ENCODE measurements at regions not wholly inside any gene's neighbourhood (a gene's known extent, or its start where the extent isn't known, plus 50 kb on each side); places are given as distances from the start of the nearest gene placed in this dataset.

DNA sequence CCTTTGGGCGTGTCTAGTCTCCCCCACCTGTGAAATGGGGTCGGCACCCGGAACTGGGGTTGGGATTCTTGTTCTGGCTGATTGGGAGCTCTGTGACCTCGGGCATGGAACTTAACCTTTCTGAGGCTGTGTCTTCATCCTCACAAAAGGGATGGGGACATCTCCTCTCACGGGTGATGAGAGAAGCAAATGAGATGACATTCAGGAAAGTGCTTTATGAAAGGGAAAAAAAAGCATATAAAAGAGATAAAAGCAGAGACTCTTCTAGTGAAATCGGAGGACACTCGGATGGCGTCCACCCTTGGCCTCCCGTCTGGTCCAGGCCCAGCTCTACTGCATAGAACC, 98.9 kb downstream of the LRRC74A start:
- no peak for TF ChIP-seq POLR2A (IDR thresholded peaks at IDR 0.05)
- TF ChIP-seq, protein P1, sequence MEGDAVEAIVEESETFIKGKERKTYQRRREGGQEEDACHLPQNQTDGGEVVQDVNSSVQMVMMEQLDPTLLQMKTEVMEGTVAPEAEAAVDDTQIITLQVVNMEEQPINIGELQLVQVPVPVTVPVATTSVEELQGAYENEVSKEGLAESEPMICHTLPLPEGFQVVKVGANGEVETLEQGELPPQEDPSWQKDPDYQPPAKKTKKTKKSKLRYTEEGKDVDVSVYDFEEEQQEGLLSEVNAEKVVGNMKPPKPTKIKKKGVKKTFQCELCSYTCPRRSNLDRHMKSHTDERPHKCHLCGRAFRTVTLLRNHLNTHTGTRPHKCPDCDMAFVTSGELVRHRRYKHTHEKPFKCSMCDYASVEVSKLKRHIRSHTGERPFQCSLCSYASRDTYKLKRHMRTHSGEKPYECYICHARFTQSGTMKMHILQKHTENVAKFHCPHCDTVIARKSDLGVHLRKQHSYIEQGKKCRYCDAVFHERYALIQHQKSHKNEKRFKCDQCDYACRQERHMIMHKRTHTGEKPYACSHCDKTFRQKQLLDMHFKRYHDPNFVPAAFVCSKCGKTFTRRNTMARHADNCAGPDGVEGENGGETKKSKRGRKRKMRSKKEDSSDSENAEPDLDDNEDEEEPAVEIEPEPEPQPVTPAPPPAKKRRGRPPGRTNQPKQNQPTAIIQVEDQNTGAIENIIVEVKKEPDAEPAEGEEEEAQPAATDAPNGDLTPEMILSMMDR (IDR thresholded peaks at IDR 0.05 in 4 of 5, conservative IDR thresholded peaks at IDR 0.05 in 1 of 5) = no peak
- Histone ChIP-seq H3K27ac (no peak overlapping the region), H3K27me3 (no peaks in the 10 kb centered on the region), H3K4me1 (peaks cover 20 to 37% of the 10 kb centered on the region in 2 donors), H3K36me3 (no peaks in the 10 kb centered on the region), H3K9me3 (no peaks in the 10 kb centered on the region), H3K4me3 (no peak overlapping the region)
- DNase-seq (no peak), ATAC-seq (no peak)
- intact Hi-C loops (cut with DNase I; ENCODE audit: low total_unique reads) = no loop called here
- in situ Hi-C loops (cut with MboI; ENCODE audit: low sequenced_read_pairs in 4 of 4) = no loop called here

DNA sequence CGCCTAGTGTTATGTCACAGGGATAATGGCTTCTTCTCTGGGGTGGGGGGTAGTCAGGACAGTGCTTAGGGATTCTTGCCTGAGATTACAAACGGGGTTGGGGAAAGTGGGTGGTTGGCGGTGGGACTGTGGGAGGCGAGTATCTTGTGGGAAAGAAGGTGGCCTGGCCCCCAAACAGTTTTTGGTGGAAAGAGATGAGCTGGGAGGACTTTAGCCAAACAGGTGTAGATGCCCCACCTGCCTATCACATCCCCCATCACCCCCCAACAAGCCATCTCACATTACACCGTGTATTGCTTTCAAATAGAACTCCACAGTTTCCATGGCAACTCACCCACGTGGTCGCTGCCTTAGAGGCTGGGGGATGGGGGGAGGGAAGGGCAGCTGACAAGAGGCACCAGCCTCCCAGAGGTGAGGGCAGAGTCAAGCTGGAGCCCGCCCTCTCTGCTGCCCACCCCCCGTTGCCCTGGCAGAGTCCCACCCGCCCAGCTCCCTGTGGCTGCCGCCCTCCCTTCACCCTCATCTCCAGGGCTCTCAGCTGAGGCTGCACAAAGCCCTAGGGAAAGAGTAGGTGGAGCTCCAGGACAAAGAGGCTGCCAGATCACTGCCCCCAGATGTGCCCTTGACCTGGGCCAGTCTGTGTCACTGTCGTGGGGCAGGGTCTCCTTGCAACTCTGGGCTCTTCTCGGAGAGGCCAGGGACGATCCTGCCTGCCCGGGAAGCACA, 98.3 kb downstream of the LRRC74A start:
- Histone ChIP-seq H3K9me3 (no peaks in the 10 kb centered on the region), H3K27me3 (no peaks in the 10 kb centered on the region), H3K4me1 (peaks cover 20 to 38% of the 10 kb centered on the region in 2 donors), H3K4me3 (no peak overlapping the region), H3K36me3 (no peaks in the 10 kb centered on the region), H3K27ac (no peak overlapping the region)
- DNase-seq (no peak), ATAC-seq (no peak)
- TF ChIP-seq, protein P1 (IDR thresholded peaks at IDR 0.05 in 4 of 5, conservative IDR thresholded peaks at IDR 0.05 in 1 of 5) = no peak
- no peak for TF ChIP-seq POLR2A (IDR thresholded peaks at IDR 0.05)
- in situ Hi-C loops (cut with MboI; ENCODE audit: low sequenced_read_pairs in 4 of 4) = no loop called here
- intact Hi-C loops (cut with DNase I; ENCODE audit: low total_unique reads) = no loop called here

DNA sequence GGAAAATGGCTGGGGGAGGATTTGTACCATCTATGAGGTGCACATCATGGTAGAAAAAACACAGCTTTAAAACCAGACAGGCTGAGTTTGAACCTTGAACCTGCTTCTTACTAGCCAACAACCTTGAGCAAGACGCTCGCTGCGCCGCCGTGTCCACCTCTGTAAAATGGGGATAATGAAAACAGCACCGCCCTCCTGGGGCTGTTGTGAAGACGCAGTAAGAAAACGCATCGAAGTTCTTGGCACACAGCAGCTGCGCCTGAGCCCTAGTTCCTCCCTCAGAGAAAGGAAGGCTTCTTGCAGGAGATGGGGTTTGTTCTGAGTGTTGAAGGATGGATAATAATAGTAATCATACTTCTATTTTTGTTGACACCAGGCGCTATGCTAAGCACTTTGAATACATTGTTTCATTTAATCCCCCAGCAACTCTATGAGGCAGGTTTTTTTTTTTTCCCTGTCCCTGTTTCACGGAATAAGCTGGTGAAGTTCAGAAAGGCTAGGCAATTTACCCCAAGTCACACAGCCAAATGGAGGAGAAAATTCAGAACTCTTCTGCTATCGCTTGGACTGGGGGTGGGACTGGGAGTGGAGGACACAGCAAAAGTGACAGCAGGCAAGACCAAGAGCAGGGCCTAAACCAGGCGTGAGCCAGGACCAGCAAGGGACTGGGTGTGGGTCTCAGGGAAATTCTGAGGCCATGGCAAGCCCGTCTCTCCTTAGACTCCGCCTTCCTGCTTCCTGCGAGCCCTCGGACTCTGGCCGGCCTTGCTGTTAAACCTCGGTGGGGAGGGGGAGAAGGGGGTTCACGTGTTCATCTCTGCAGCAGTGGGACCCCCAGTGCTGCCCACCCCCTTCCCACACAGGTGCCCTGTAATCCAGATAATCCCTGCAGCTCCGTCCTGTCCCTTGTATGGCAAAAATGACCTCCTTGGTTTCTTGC, 97.5 kb downstream of the LRRC74A start:
- ATAC-seq = no peak
- in situ Hi-C loops (cut with MboI; ENCODE audit: low sequenced_read_pairs in 4 of 4) = no loop called here

DNA sequence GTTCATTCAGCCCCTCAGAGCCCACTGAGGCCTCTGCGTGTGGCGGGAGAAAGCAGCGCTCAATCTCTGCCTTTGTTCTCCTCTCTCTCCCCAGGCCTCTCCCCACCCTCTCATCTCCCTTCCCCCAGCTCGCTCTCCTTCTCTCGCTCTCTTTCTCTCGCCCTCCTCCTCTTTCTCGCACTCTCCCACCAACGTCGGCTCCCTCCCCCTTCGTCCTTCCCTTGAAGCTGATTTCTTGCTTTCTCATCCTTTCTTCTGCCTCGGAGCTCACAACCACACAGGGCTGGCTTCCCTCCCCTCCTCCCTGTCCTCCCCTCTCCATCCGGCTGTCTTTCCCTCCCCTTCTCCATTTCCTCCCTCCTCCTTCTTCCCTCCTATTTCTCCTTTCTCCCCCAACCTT, 96.4 kb downstream of the LRRC74A start:
- in situ Hi-C loops (cut with MboI; ENCODE audit: low sequenced_read_pairs in 4 of 4) = no loop called here
- no peak overlapping the region for H3K27ac ChIP-seq

More for the DNA sequence above, 97.5 kb downstream of the LRRC74A start:
- no peak for DNase-seq
- Histone ChIP-seq H3K4me1 (peaks cover 26 to 44% of the 10 kb centered on the region in 2 donors), H3K27me3 (no peaks in the 10 kb centered on the region), H3K4me3 (no peak overlapping the region), H3K27ac (no peak overlapping the region), H3K36me3 (no peaks in the 10 kb centered on the region), H3K9me3 (no peaks in the 10 kb centered on the region)
- TF ChIP-seq, protein P1 (IDR thresholded peaks at IDR 0.05 in 4 of 5, conservative IDR thresholded peaks at IDR 0.05 in 1 of 5) = no peak
- no peak for TF ChIP-seq POLR2A (IDR thresholded peaks at IDR 0.05)
- intact Hi-C loops (cut with DNase I; ENCODE audit: low total_unique reads) = no loop called here

More for the DNA sequence above, 96.4 kb downstream of the LRRC74A start:
- Histone ChIP-seq H3K4me3 (no peak overlapping the region), H3K27me3 (no peaks in the 10 kb centered on the region), H3K9me3 (no peaks in the 10 kb centered on the region), H3K4me1 (peaks cover 38 to 44% of the 10 kb centered on the region in 2 donors), H3K36me3 (no peaks in the 10 kb centered on the region)
- DNase-seq (no peak), ATAC-seq (no peak)
- intact Hi-C loops (cut with DNase I; ENCODE audit: low total_unique reads) = no loop called here
- TF ChIP-seq, protein P1 (IDR thresholded peaks at IDR 0.05 in 4 of 5, conservative IDR thresholded peaks at IDR 0.05 in 1 of 5) = no peak
